Neural progenitor cell (in vitro differentiated cells): ENCODE measurements at regions not wholly inside any gene's neighbourhood (a gene's known extent, or its start where the extent isn't known, plus 50 kb on each side); places are given as distances from the start of the nearest gene placed in this dataset.

ENCODE experiments used
- DNase-seq: peaks from one replicate; pipeline ENCODE4 v3.0.0-alpha.2; 2016; ENCODE audit warnings: low spot score
- H2AFZ ChIP-seq: fragments of 200-600 bp; sonication (generic); replicated peaks from 2 replicates; pipeline ENCODE4 v1.6.1; 2016; ENCODE audit warnings: antibody characterized with exemption
- H3F3A ChIP-seq: fragments of 200-600 bp; sonication (generic); 2 replicates; pipeline ENCODE4 v1.6.1; 2016; ENCODE audit warnings: antibody characterized with exemption, low read depth
- H3K27ac ChIP-seq: fragments of 200-600 bp; sonication (generic); 2 replicates; pipeline ENCODE4 v1.5.1; 2016; ENCODE audit warnings: mild to moderate bottlenecking
- H3K27me3 ChIP-seq: fragments of 200-600 bp; sonication (generic); 2 replicates; pipeline ENCODE4 v1.6.1; 2016; ENCODE audit warnings: mild to moderate bottlenecking, moderate library complexity
- H3K36me3 ChIP-seq: fragments of 200-600 bp; sonication (generic); 2 replicates; pipeline ENCODE4 v1.5.1; 2016
- H3K4me1 ChIP-seq: fragments of 200-600 bp; sonication (generic); 2 replicates; pipeline ENCODE4 v1.6.1; 2016; ENCODE audit warnings: mixed run types
- H3K4me2 ChIP-seq: fragments of 200-600 bp; sonication (generic); 2 replicates; pipeline ENCODE4 v1.6.1; 2016
- H3K4me3 ChIP-seq: fragments of 200-600 bp; sonication (generic); 2 replicates; pipeline ENCODE4 v1.5.1; 2016
- H3K79me2 ChIP-seq: fragments of 200-600 bp; sonication (generic); 2 replicates; pipeline ENCODE4 v1.6.1; 2016; ENCODE audit warnings: low read depth
- H3K9ac ChIP-seq: fragments of 200-600 bp; sonication (generic); 2 replicates; pipeline ENCODE4 v1.6.1; 2016
- H3K9me3 ChIP-seq: fragments of 200-600 bp; sonication (generic); 2 replicates; pipeline ENCODE4 v1.5.1; 2016; ENCODE audit warnings: low read depth
- H4K20me1 ChIP-seq: fragments of 200-600 bp; sonication (generic); 2 replicates; pipeline ENCODE4 v1.6.1; 2016; ENCODE audit warnings: low read depth
- H3K27ac Mint-ChIP-seq: 3 replicates; pipeline ENCODE4 v1.8.0; 2021; ENCODE audit warnings: mixed read lengths
- H3K27me3 Mint-ChIP-seq: 2 replicates; pipeline ENCODE4 v1.8.0; 2022; ENCODE audit warnings: low read depth, mild to moderate bottlenecking, inconsistent platforms, moderate library complexity, mixed read lengths; ENCODE audit not compliant: insufficient read depth
- H3K36me3 Mint-ChIP-seq: 3 replicates; pipeline ENCODE4 v1.8.0; 2021; ENCODE audit warnings: mixed read lengths
- H3K4me1 Mint-ChIP-seq: 3 replicates; pipeline ENCODE4 v1.8.0; 2021; ENCODE audit warnings: mixed read lengths
- H3K4me3 Mint-ChIP-seq: 3 replicates; pipeline ENCODE4 v1.8.0; 2021; ENCODE audit warnings: mild to moderate bottlenecking, moderate library complexity, mixed read lengths
- H3K9me3 Mint-ChIP-seq: 3 replicates; pipeline ENCODE4 v1.8.0; 2020; ENCODE audit warnings: mixed read lengths
- EZH2 ChIP-seq: fragments of 200-600 bp; sonication (generic); IDR thresholded peaks from 2 replicates; pipeline ENCODE4 v1.6.1; 2017; ENCODE audit warnings: antibody characterized with exemption, mild to moderate bottlenecking, moderate library complexity
- EZH2phosphoT487 ChIP-seq: fragments of 200-600 bp; sonication (generic); IDR thresholded peaks from 2 replicates; pipeline ENCODE4 v1.6.1; 2017; ENCODE audit warnings: antibody characterized with exemption
- TF ChIP-seq, protein P1 (sequence below): fragments of 200-600 bp; sonication (generic); IDR thresholded peaks from 2 replicates; pipeline ENCODE4 v1.5.1; 2017; ENCODE audit warnings: antibody characterized with exemption, mild to moderate bottlenecking

DNA sequence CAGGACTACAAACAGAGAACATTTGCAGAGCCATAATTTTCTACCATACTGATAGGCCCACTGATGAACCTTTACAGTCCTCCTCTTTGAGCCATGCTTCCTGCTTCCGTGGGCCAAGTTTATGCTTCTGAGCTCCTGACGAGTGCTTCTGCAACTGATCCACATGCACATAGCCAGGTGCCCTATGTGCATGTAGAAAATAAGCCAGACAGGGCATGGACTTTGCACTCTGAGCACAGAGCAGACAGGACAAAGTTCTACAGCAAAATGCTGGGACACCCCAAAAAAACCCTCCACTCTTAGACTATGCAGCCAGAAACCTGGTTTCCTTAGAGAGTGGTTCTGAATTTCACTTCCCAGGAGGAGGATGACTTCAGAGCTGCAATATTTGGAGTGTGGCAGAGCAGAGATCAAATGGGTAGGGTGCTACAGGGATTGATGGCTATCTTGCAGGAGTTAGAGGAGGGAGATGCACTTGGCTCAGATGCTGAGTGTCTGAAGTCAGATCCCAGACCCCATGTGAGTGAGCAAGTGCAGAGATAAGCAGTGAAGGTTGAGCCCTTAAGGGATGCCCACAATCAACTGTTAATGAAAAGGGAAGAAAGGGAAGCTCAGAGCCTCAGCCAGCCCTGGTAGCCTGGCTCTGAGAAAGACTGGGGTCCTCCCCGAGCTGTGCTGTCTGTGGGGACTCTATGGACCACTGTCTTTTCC lies 230.9 kb downstream of the DUSP10 start:
- no peak overlapping the region for H3K4me3 ChIP-seq
- no peaks in the 10 kb centered on the region for H3K36me3 ChIP-seq
- H3K9me3 ChIP-seq: no peaks in the 10 kb centered on the region
- no peak overlapping the region for H3K9ac ChIP-seq
- no peaks in the 10 kb centered on the region for H4K20me1 ChIP-seq
- peaks cover 12% of the 10 kb centered on the region for H3K4me1 ChIP-seq
- H3K27ac ChIP-seq: no peak overlapping the region
- TF ChIP-seq EZH2phosphoT487 (no peak), EZH2 (no peak)
- TF ChIP-seq, protein P1, sequence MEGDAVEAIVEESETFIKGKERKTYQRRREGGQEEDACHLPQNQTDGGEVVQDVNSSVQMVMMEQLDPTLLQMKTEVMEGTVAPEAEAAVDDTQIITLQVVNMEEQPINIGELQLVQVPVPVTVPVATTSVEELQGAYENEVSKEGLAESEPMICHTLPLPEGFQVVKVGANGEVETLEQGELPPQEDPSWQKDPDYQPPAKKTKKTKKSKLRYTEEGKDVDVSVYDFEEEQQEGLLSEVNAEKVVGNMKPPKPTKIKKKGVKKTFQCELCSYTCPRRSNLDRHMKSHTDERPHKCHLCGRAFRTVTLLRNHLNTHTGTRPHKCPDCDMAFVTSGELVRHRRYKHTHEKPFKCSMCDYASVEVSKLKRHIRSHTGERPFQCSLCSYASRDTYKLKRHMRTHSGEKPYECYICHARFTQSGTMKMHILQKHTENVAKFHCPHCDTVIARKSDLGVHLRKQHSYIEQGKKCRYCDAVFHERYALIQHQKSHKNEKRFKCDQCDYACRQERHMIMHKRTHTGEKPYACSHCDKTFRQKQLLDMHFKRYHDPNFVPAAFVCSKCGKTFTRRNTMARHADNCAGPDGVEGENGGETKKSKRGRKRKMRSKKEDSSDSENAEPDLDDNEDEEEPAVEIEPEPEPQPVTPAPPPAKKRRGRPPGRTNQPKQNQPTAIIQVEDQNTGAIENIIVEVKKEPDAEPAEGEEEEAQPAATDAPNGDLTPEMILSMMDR: no peak
- no peak overlapping the region for H2AFZ ChIP-seq
- no peaks in the 10 kb centered on the region for H3F3A ChIP-seq
- H3K27me3 ChIP-seq: no peaks in the 10 kb centered on the region
- peaks cover 7% of the 10 kb centered on the region for H3K9me3 Mint-ChIP-seq
- H3K4me3 Mint-ChIP-seq: no peak overlapping the region
- no peak overlapping the region for H3K4me2 ChIP-seq
- H3K27ac Mint-ChIP-seq: no peak overlapping the region
- no peaks in the 10 kb centered on the region for H3K27me3 Mint-ChIP-seq
- H3K4me1 Mint-ChIP-seq: peaks cover 4% of the 10 kb centered on the region
- no peaks in the 10 kb centered on the region for H3K79me2 ChIP-seq
- no peaks in the 10 kb centered on the region for H3K36me3 Mint-ChIP-seq
- DNase-seq: no peak

- Histone ChIP-seq H3F3A (no peaks in the 10 kb centered on the region), H3K4me2 (no peak overlapping the region), H3K27me3 (no peaks in the 10 kb centered on the region), H3K27ac (no peak overlapping the region), H3K4me3 (no peak overlapping the region), H3K79me2 (no peaks in the 10 kb centered on the region), H3K36me3 (no peaks in the 10 kb centered on the region), H3K4me1 (peaks cover 12% of the 10 kb centered on the region), H4K20me1 (no peaks in the 10 kb centered on the region), H2AFZ (peak overlapping the region; percentile 11), H3K9me3 (no peaks in the 10 kb centered on the region), H3K9ac (no peak overlapping the region)
- TF ChIP-seq EZH2: no peak
- TF ChIP-seq EZH2phosphoT487: no peak
- TF ChIP-seq, protein P1: no peak
- peak; percentile 8 for DNase-seq
- Mint-ChIP-seq H3K27me3 (no peaks in the 10 kb centered on the region), H3K4me3 (no peak overlapping the region), H3K4me1 (peaks cover 4% of the 10 kb centered on the region), H3K36me3 (no peaks in the 10 kb centered on the region), H3K9me3 (peaks cover 2% of the 10 kb centered on the region), H3K27ac (no peak overlapping the region)
Observed at GRCh38 chr1:221511797-221512196, 230.1 kb downstream of the DUSP10 start.

DNA sequence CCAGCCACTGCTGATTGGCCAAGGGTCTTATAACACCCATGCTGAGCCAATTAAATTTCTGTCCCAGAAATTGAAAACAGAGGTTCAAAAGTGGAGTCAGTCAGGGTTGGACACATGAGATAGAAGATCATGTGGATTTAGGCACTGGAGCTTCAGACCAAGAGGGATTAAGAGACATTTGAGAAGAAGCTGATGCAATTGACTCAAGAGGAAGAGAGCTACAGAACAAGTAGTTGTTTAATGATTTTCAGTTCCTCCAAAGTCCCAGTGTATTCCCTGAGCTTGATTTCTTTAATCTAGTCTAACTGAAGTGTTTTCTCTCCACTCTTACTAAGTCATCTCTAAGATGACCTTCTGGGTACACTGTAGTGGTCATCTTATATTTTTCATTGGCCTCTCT lies 227.1 kb downstream of the DUSP10 start:
- H3K36me3 Mint-ChIP-seq: no peaks in the 10 kb centered on the region
- no peak overlapping the region for H3K27ac ChIP-seq
- H3F3A ChIP-seq: no peaks in the 10 kb centered on the region
- H3K36me3 ChIP-seq: no peaks in the 10 kb centered on the region
- no peaks in the 10 kb centered on the region for H4K20me1 ChIP-seq
- DNase-seq: no peak
- no peak overlapping the region for H3K9ac ChIP-seq
- no peak overlapping the region for H3K4me3 ChIP-seq
- no peak overlapping the region for H3K27ac Mint-ChIP-seq
- H3K4me1 Mint-ChIP-seq: no peaks in the 10 kb centered on the region
- no peak for TF ChIP-seq EZH2phosphoT487
- TF ChIP-seq EZH2: no peak
- TF ChIP-seq, protein P1: no peak
- no peak overlapping the region for H3K4me3 Mint-ChIP-seq
- no peaks in the 10 kb centered on the region for H3K9me3 ChIP-seq
- no peak overlapping the region for H3K4me2 ChIP-seq
- H3K27me3 ChIP-seq: no peaks in the 10 kb centered on the region
- no peaks in the 10 kb centered on the region for H3K27me3 Mint-ChIP-seq
- H3K9me3 Mint-ChIP-seq: no peaks in the 10 kb centered on the region
- H2AFZ ChIP-seq: no peak overlapping the region
- no peaks in the 10 kb centered on the region for H3K79me2 ChIP-seq
- H3K4me1 ChIP-seq: peaks cover 4% of the 10 kb centered on the region
